ENCODE measurements at regions not wholly inside any gene's neighbourhood (a gene's known extent, or its start where the extent isn't known, plus 50 kb on each side); places are given as distances from the start of the nearest gene placed in this dataset.
"Not testable (repeated sequence)": the region's sequence is repeated elsewhere in the genome, so short reads cannot be mapped to it uniquely, and the experiment has no call there.

DNA sequence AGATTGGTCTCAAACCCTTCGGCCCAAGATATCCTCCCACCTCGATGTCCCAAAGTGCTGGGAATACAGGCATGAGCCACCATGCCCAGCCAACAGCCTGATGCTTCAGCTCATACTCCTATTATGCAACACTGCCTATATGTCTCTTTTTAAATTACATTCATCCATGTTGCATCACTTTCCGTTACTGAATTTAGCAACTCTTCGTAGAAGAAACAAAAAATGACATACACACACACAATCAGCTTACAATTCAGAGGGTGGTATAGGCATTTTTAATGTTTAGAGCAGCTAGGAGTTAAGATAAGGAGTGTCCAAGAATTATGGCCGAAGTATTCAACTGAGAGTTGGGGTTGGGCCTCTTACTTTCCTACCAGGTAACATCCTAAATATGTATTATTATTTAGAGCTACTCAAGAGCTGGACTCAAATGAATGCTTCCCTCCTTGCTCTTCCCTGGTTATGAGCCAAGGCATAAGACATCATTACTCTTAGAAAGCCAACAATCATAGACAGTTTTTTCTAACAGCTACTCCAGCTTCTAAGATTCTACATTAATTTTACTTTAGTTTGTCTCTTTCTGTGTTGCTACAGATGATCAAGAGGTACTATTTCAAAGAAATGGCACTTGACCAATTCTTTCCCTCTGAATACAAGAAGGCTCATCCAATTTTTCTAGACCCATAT is 62.0 kb upstream of the BMP5 start:
- 82 to 90% methylated on average over 5 of the region's 5 CpGs for WGBS, 2 experiments (ENCODE audit: low coverage in 1 of 2, low lambda C conversion rate in 2 of 2, missing lambda C conversion rate in 2 of 2)
- Histone ChIP-seq H3K9me2 (ENCODE audit: insufficient read depth) (no peaks in the 10 kb centered on the region), H3K36me3 (ENCODE audit: low read depth) (no peaks in the 10 kb centered on the region), H3F3A (ENCODE audit: insufficient read depth) (no peaks in the 10 kb centered on the region), H3K9ac (no peak overlapping the region), H3K27ac (no peak overlapping the region), H4K20me1 (ENCODE audit: insufficient read depth) (no peaks in the 10 kb centered on the region), H2AFZ (no peak overlapping the region), H3K4me2 (ENCODE audit: unreplicated experiment) (no peak overlapping the region), H3K4me3 (no peak overlapping the region), H3K79me2 (ENCODE audit: insufficient read depth) (no peaks in the 10 kb centered on the region), H3K4me1 (ENCODE audit: insufficient read depth) (no peaks in the 10 kb centered on the region), H3K27me3 (replicated peaks; ENCODE audit: insufficient read depth) (no peaks in the 10 kb centered on the region), H3K9me3 (ENCODE audit: low read depth) (no peaks in the 10 kb centered on the region)
- DNase-seq: no peak
- in situ Hi-C loops (cut with MboI): no loop called here
- TF ChIP-seq EZH2phosphoT487 (IDR thresholded peaks at IDR 0.05; ENCODE audit: insufficient read depth, low read depth) (no peak), EZH2 (IDR thresholded peaks at IDR 0.05; ENCODE audit: insufficient read depth, poor library complexity, severe bottlenecking) (no peak)

GRCh38 chr6:55931101-55931500 is 55.7 kb upstream of the BMP5 start:
- no peak overlapping the region for H2AFZ ChIP-seq
- H3F3A ChIP-seq (ENCODE audit: insufficient read depth): no peaks in the 10 kb centered on the region
- H3K4me3 ChIP-seq: no peak overlapping the region
- TF ChIP-seq EZH2phosphoT487 (IDR thresholded peaks at IDR 0.05; ENCODE audit: insufficient read depth, low read depth) (no peak), EZH2 (IDR thresholded peaks at IDR 0.05; ENCODE audit: insufficient read depth, poor library complexity, severe bottlenecking) (no peak)
- no peaks in the 10 kb centered on the region for H4K20me1 ChIP-seq (ENCODE audit: insufficient read depth)
- H3K27ac ChIP-seq: no peak overlapping the region
- no peaks in the 10 kb centered on the region for H3K79me2 ChIP-seq (ENCODE audit: insufficient read depth)
- no peaks in the 10 kb centered on the region for H3K4me1 ChIP-seq (ENCODE audit: insufficient read depth)
- H3K9me3 ChIP-seq (ENCODE audit: low read depth): no peaks in the 10 kb centered on the region
- WGBS, 2 experiments (ENCODE audit: low coverage in 1 of 2, low lambda C conversion rate in 2 of 2, missing lambda C conversion rate in 2 of 2): 84 to 89% methylated on average over 3 of the region's 3 CpGs
- H3K9me2 ChIP-seq (ENCODE audit: insufficient read depth): no peaks in the 10 kb centered on the region
- in situ Hi-C loops (cut with MboI): no loop called here
- H3K9ac ChIP-seq: no peak overlapping the region
- H3K36me3 ChIP-seq (ENCODE audit: low read depth): no peaks in the 10 kb centered on the region
- DNase-seq: no peak
- H3K4me2 ChIP-seq (ENCODE audit: unreplicated experiment): no peak overlapping the region
- no peaks in the 10 kb centered on the region for H3K27me3 ChIP-seq (replicated peaks; ENCODE audit: insufficient read depth)

DNA sequence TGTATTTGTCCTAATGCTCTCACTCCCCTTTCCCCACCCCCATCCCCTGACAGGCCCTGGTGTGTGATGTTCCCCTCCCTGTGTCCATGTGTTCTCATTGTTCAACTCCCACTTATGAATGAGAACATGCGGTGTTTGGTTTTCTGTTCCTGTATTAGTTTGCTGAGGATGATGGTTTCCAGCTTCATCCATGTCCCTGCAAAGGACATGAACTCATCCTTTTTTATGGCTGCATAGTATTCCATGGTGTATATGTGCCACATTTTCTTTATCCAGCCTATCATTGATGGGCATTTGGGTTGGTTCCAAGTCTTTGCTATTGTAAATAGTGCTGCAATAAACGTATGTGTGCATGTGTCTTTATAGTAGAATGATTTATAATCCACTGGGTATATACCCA is 52.3 kb upstream of the BMP5 start:
- WGBS, 2 experiments (ENCODE audit: low coverage in 1 of 2, low lambda C conversion rate in 2 of 2, missing lambda C conversion rate in 2 of 2): 9 to 51% methylated on average over 1 to 2 of the region's 2 CpGs
- in situ Hi-C loops (cut with MboI): not testable (repeated sequence)

DNA sequence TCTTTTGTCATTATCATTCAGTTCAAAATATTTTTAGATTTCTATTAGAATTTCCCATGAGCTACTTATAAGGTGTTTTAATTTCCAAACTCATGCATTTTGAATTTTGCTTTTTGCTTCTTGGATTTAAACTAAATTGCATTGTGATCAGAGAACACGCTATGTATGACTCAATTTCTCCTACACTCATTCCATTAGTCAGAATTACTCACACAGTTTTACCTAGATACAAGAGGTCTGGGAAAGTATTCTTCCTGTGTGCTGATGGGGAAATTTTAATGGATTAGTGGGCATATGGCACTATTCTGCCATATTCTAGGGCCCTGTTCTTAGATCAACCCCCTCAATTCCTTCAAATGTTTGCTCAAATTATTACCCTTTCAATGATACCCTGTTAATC is 49.9 kb upstream of the BMP5 start:
- H3K9me3 ChIP-seq (ENCODE audit: low read depth): no peaks in the 10 kb centered on the region
- no peaks in the 10 kb centered on the region for H3K9me2 ChIP-seq (ENCODE audit: insufficient read depth)
- in situ Hi-C loops (cut with MboI): no loop called here

More for the DNA sequence above, 52.3 kb upstream of the BMP5 start:
- not testable (repeated sequence) for H3K4me1 ChIP-seq (ENCODE audit: insufficient read depth); H3K9me2 ChIP-seq (ENCODE audit: insufficient read depth); H3F3A ChIP-seq (ENCODE audit: insufficient read depth); H3K36me3 ChIP-seq (ENCODE audit: low read depth); DNase-seq; H3K9me3 ChIP-seq (ENCODE audit: low read depth); H4K20me1 ChIP-seq (ENCODE audit: insufficient read depth); H3K4me3 ChIP-seq; H3K9ac ChIP-seq; H2AFZ ChIP-seq; H3K27me3 ChIP-seq (replicated peaks; ENCODE audit: insufficient read depth); H3K4me2 ChIP-seq (ENCODE audit: unreplicated experiment); H3K27ac ChIP-seq; H3K79me2 ChIP-seq (ENCODE audit: insufficient read depth)

More for the DNA sequence above, 49.9 kb upstream of the BMP5 start:
- Histone ChIP-seq H3F3A (ENCODE audit: insufficient read depth) (peaks cover 3% of the 10 kb centered on the region; the same call in 1 of the 2 replicates), H3K4me3 (no peak overlapping the region), H3K27ac (peak overlapping the region; percentile 46), H3K79me2 (ENCODE audit: insufficient read depth) (no peaks in the 10 kb centered on the region), H3K9ac (peak overlapping the region; percentile 15; the same call in 1 of the 2 replicates), H3K27me3 (replicated peaks; ENCODE audit: insufficient read depth) (no peaks in the 10 kb centered on the region), H4K20me1 (ENCODE audit: insufficient read depth) (no peaks in the 10 kb centered on the region), H2AFZ (no peak overlapping the region), H3K4me2 (ENCODE audit: unreplicated experiment) (peak overlapping the region; percentile 30), H3K36me3 (ENCODE audit: low read depth) (no peaks in the 10 kb centered on the region), H3K4me1 (ENCODE audit: insufficient read depth) (peaks cover 5% of the 10 kb centered on the region)
- WGBS, 2 experiments (ENCODE audit: low coverage in 1 of 2, low lambda C conversion rate in 2 of 2, missing lambda C conversion rate in 2 of 2): 0 to 5% methylated on average over 1 of the region's 1 CpG
- TF ChIP-seq EZH2phosphoT487 (IDR thresholded peaks at IDR 0.05; ENCODE audit: insufficient read depth, low read depth) (no peak), EZH2 (IDR thresholded peaks at IDR 0.05; ENCODE audit: insufficient read depth, poor library complexity, severe bottlenecking) (no peak)
- peak; percentile 91 for DNase-seq

Data from GM23248 (cell line).